GM12891 (cell line): ENCODE measurements at regions not wholly inside any gene's neighbourhood (a gene's known extent, or its start where the extent isn't known, plus 50 kb on each side); places are given as distances from the start of the nearest gene placed in this dataset.

ENCODE experiments used
- POLR2A ChIP-seq: IDR thresholded peaks from 2 replicates; pipeline ENCODE4 v1.6.1; 2011; ENCODE audit warnings: low read depth, low read length, control low read depth
- POLR2AphosphoS5 ChIP-seq: IDR thresholded peaks from 2 replicates; pipeline ENCODE4 v1.6.1; 2011; ENCODE audit warnings: low read depth, low read length, control low read depth
- SPI1 ChIP-seq: IDR thresholded peaks from 2 replicates; pipeline ENCODE4 v1.6.1; 2011; ENCODE audit warnings: low read depth, low read length, control low read depth
- TAF1 ChIP-seq: IDR thresholded peaks from 2 replicates; pipeline ENCODE4 v1.6.1; 2011; ENCODE audit warnings: low read depth, low read length, control low read depth

GRCh38 chr5:29942089-29942488, 1251.4 kb upstream of the CDH6 start:
- TF ChIP-seq POLR2A: no peak
- no peak for TF ChIP-seq TAF1
- TF ChIP-seq POLR2AphosphoS5: no peak
- no peak for TF ChIP-seq SPI1
